GM12873 (cell line): ENCODE measurements at regions not wholly inside any gene's neighbourhood (a gene's known extent, or its start where the extent isn't known, plus 50 kb on each side); places are given as distances from the start of the nearest gene placed in this dataset.

ENCODE experiments used
- TF ChIP-seq, protein P1 (sequence below): IDR thresholded peaks from 2 replicates; pipeline ENCODE4 v1.5.1; 2012; ENCODE audit warnings: low read depth, mild to moderate bottlenecking, moderate library complexity, low read length, control low read depth; ENCODE audit not compliant: insufficient read depth; ENCODE audit errors: missing control alignments

- TF ChIP-seq, protein P1, sequence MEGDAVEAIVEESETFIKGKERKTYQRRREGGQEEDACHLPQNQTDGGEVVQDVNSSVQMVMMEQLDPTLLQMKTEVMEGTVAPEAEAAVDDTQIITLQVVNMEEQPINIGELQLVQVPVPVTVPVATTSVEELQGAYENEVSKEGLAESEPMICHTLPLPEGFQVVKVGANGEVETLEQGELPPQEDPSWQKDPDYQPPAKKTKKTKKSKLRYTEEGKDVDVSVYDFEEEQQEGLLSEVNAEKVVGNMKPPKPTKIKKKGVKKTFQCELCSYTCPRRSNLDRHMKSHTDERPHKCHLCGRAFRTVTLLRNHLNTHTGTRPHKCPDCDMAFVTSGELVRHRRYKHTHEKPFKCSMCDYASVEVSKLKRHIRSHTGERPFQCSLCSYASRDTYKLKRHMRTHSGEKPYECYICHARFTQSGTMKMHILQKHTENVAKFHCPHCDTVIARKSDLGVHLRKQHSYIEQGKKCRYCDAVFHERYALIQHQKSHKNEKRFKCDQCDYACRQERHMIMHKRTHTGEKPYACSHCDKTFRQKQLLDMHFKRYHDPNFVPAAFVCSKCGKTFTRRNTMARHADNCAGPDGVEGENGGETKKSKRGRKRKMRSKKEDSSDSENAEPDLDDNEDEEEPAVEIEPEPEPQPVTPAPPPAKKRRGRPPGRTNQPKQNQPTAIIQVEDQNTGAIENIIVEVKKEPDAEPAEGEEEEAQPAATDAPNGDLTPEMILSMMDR, result no peak
These were observed 1469.7 kb upstream of the PIK3C3 start for GRCh38 chr18:40485318-40485717.

DNA sequence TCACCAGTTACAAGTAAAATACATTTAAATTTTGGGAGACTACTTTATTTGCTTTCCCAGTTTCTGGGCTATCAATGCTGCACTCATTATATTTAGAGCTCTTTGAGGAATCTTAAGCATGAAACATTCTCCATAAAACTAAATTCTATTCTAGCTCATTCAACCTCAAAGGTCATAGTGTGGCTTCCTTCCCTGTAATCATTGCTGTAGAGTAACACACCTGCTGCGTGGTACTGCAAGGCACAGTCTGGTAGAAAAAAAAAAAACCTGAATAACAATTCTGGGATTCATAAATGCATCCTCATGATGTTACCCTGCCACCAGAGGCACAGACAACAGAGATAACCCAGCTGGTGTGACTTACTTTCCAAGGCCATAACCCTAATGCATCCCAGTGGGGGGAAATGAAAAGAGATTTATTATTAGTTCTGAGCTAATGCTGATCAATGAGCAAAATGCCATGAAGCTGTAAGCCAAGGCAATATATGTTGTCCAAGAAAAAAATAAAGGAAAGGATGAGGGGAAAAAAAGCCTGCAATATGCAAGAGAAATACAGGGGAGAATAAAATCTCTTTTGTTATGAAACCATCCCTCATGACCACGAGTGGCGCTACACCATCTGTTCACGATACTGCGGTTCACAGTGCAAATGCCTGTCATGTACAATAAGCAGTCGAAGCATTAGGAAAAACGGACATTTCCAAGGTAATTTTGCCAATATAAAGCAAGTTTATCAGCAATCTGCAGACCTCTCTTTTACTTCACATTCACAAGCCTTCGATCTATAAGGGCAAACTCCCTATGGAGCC is 1481.6 kb upstream of the PIK3C3 start:
- TF ChIP-seq, protein P1, result no peak

DNA sequence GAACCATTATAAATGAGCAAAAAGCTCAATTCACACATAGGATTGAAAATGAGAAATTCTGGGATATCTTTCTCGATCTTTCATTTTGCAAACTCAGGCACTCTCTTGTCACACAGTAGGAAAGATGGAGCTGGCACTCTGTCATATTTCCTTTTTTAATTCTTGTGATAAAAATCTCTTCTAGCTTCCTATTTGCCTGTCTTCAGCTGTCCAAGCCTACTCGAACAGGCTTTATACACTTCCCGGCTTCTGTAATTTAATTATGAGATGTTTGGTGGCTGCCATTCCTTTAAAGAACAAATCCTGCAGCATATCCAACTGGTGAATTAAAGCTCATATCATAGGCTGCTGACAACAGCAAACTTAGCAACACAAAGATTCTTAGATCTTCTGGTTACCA is 1484.3 kb upstream of the PIK3C3 start:
- TF ChIP-seq, protein P1, result no peak

GRCh38 chr18:40469851-40470250 is 1485.2 kb upstream of the PIK3C3 start:
- TF ChIP-seq, protein P1, result no peak

GRCh38 chr18:40469316-40469715 is 1485.7 kb upstream of the PIK3C3 start:
- TF ChIP-seq, protein P1, result no peak

GRCh38 chr18:40464032-40464431 is 1491.0 kb upstream of the PIK3C3 start:
- TF ChIP-seq, protein P1, result no peak

DNA sequence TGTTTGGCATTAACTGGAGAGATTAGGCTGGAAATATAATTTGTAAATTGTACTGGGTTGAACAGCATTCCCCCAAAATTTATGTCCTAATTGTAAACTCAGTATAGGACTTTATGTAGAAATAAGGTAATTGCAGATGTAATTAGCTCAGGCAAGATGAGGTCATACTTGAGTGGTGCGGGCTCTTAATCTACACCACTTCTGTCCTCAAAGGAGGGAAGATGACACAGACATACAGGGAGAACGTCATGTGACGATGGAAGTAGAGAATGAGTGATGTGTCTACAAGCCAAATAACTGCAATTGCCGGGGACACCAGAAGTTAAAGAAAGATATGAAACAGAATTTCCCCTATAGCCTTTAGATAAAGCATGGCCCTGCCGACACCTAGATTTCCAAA is 1501.1 kb upstream of the PIK3C3 start:
- TF ChIP-seq, protein P1, result no peak
